GM19395 (cell line): ENCODE measurements at regions not wholly inside any gene's neighbourhood (a gene's known extent, or its start where the extent isn't known, plus 50 kb on each side); places are given as distances from the start of the nearest gene placed in this dataset.

ENCODE experiments used
- ATAC-seq: cut with Tn5 transposase; IDR thresholded peaks from one replicate; pipeline ENCODE4 v1.9.1; 2021; ENCODE audit warnings: mild to moderate bottlenecking, moderate library complexity; ENCODE audit not compliant: unreplicated experiment

GRCh38 chr15:97718509-97718908 lies 242.0 kb upstream of the ARRDC4 start:
- no peak for ATAC-seq

GRCh38 chr15:97728791-97729190 lies 231.7 kb upstream of the ARRDC4 start:
- ATAC-seq = no peak

DNA sequence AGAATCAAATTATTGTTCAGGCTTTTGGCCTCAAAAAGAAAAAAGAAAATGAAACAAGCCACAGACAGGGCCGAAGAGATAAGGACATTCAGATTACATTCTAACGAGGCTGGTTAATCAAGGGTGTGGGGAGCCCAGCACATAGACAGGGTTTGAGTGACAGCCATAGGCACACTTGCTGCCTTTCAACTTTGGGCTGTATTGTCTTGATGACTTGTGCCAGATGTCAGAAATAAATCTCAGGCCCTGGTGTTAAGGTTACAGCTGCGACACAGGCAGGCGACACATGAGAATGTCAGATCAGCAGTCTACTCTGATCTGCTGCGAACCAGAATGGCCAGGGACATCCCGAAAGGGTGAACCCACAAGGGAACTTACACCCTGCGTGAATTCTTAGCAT lies 231.2 kb upstream of the ARRDC4 start:
- ATAC-seq = no peak

GRCh38 chr15:97730315-97730714 lies 230.2 kb upstream of the ARRDC4 start:
- ATAC-seq = no peak

GRCh38 chr15:97731859-97732258 lies 228.6 kb upstream of the ARRDC4 start:
- ATAC-seq = no peak

DNA sequence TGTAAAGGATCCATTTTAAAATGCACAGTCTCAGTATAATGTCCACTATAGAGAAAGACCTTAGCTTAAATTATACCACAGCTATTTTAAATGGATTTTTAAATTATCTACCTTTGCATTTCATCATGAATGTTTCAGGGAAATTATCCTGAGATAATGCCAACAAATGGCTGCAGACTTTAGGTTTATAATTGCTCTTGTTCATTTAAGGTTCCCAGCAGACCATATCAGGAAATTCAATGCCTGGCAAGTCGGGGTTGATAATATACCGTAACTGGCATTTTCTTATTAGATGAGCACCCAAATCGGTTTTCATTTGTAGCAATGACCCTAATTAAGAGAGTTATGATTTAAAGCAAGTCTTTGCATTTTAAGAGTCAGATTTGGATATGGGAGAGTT lies 227.1 kb upstream of the ARRDC4 start:
- no peak for ATAC-seq

DNA sequence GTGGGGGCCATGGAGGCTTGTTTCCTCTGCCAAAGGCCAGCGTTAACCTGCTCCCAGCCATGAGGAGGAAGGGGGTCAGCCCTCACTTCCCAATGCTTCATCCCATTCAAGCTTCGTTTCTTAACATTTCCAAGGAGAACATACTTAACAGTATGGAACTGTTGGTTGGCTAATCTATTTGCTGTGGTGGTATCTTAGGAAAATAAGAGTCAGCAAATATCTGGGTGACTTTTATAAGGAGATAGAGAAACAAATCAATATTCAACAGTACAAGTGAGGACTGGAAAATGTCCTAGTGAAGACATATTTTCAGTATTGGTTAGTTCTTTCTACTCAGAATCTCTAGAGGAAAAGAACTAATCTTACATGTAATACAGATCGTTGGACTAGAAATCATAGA lies 223.8 kb upstream of the ARRDC4 start:
- no peak for ATAC-seq

DNA sequence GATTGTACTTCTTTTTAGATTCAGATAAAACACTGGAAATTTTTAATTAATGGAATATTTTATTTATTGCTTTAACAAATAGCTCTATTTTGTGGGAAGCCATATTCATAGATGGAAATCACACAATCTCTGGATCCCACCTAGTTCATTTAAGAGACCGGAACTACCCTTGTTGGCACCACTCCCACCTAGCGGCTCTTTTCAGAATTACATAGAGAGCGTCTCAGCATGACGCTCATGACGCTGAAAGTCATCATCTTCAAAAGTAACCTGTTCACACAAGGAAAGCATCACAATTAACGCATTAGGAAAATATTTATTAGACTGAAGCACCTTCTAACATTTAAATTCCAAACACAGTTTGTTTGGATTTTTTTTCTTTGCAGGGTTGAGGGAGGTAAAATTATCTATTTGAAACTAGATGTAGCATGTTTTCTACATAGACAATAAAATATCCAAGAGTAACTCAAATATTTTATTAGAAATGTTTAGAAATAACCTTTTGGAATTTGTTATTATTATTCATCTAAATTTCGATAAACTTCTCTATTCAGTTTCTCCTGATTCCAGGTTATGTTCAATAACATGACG lies 214.9 kb upstream of the ARRDC4 start:
- peak; percentile 93 for ATAC-seq

DNA sequence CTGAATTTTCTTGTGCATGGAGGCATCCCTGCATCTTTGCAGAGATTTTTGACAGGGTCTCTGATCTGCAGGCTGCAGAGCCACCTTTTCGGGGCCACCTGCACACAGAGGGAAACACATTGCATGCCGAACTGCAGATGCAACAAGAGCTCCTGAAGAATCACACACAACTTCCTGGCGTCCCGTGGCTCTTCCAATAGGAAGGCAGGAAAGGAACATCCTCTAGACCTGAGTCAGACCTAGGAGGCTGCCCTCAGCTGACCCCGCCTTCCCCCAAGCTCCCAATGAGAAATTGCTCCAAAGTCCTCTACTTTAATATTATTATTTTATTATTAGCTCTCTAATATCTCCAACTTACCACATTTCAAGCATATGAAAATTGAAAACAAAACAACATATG lies 213.2 kb upstream of the ARRDC4 start:
- ATAC-seq = no peak

DNA sequence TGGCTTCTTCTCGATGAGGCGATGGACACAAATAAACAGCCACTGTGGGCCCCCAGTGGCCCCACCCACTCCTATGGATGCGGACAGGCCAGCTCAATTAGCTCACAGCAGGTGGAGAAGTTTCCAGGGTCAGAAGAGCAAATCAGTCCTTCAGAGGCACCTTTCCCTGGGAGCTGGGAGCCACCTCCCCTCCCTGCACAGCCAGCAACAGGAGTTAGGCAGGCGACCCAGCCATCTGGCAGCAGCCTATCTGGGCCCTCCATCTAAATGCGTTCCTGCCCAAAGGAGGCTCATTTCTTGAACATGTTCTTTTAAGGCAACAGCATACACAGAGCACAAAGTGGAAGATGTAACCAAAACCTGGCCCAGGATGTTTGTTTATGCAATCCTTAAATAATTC lies 211.9 kb upstream of the ARRDC4 start:
- no peak for ATAC-seq

DNA sequence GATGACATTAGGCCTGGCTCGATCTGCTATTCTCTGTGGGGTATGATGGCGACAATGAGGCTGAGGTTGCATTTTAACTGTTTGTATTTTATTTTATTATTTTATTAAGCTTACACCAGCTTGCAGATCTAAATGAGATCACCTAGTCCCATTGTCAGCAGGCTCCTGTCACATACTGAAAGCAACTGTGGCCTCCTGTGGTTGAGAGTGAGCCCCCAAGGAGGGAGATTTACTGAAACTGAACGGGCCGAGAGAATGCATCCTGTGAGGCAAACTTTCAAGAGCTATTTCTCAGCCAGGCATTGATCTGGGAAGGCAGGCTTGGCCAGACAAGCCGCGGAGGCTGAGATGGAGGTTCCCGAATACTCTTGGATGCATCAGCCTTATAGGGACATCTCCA lies 210.4 kb upstream of the ARRDC4 start:
- no peak for ATAC-seq

DNA sequence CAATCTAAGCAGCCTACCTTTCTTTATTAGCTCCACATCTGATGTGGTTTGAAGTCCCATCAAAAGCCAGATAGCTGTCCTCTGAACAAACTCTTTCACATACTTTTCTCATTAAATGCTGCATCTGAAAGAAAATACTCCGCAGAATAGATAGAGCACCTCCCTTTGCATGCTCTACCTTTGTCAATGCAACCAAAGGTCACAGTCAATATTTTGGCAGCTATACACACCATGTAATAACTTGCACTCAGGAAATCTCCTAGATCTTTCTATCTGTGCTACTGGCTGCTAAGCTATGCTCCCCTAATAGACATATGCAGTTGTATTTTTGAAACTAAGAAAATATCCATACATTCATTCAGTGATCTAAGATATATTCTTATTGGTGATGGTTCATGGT lies 204.8 kb upstream of the ARRDC4 start:
- no peak for ATAC-seq

GRCh38 chr15:97759363-97759762 lies 201.1 kb upstream of the ARRDC4 start:
- no peak for ATAC-seq

DNA sequence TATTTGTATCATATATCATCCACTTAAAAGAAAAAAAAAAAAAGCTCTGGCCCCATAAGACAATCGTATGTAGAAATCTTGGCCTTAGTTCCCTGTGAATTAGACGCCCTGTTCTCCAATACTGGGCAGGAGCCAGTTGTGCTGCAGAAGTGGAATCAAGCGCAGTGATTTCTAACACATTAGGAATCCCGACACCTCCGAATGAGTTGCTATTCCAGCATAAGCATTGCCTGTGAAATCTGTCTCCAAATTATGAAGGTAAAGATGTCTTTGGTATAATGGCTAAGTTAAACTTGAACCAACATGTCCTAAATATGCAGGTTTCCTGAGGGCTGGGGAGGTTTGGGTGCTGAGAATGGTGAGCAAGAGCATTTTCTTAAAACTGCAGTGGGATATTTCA lies 199.4 kb upstream of the ARRDC4 start:
- no peak for ATAC-seq

GRCh38 chr15:97783240-97783639 lies 177.3 kb upstream of the ARRDC4 start:
- no peak for ATAC-seq

- no peak for ATAC-seq
These were observed 173.8 kb upstream of the ARRDC4 start for GRCh38 chr15:97786741-97787140.

DNA sequence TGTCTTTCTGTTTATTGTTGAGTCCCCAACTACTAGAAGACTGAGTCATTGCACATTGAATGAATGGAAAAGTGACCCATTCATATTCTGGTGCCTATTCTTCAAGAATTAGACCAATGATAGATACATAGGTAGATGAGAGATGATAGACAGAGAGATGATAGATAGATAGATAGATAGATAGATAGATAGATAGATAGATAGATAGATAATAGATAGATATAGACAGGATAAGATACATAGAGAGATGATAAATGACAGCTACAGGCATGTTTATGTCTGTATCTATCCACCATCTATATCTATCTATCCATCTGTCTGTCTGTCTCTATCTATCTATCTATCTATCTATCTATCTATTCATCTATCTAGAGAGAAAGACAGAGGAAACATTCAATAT lies 170.3 kb upstream of the ARRDC4 start:
- ATAC-seq = no peak

- no peak for ATAC-seq
These were observed 168.4 kb upstream of the ARRDC4 start for GRCh38 chr15:97791824-97792792.

- ATAC-seq = no peak
These were observed 155.6 kb upstream of the ARRDC4 start for GRCh38 chr15:97804950-97805349.

GRCh38 chr15:97806766-97807165 lies 153.7 kb upstream of the ARRDC4 start:
- ATAC-seq = no peak

DNA sequence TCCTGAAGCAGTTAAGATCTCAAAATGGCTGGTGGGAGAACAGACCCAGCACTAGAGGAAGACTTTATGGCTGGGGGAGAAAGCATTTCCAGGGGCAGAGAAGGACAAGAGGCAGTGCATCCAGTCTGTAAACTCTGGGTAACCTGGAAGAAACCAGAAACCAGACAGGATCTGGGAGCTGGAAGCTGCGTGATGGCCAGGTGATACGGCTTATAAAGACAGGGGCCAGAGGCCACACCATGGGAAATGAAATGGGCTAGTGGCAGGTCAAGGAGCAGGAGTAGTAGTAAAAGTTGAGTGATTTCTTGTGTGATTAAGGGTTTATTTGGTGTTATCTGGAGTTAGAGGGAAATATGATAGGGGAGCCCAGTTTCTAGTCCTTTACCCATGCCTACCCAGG lies 144.7 kb upstream of the ARRDC4 start:
- ATAC-seq = no peak

DNA sequence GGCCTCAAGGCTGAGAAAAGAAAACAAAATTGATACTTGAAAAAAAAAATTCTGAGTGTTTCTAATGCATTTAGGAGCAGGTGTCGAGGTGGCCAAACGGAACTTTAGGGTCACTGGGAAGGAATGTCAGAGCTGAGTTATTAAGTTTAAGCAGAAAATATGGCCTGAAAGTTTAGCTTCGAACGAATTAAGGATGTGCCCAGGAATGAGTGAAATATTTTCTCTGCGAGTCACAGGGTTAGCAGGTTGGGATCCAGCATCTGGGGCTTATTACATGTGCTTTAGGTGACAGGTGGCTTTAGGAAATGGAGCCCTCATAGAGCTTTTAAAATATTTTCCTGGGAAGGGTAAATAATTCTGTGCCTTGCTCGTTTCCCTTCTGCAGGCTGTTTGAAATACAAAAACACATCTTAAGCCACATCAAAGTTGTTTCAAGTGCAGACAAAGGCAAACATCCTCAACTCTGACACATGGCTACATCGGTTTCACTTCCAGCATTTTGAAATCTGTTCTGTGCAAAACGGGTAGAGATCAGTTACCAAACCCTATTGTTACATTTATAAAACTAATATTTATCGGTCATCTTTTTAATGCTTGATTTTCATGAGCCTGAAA lies 143.1 kb upstream of the ARRDC4 start:
- ATAC-seq = no peak
